PC-9 (cell line): ENCODE measurements at regions not wholly inside any gene's neighbourhood (a gene's known extent, or its start where the extent isn't known, plus 50 kb on each side); places are given as distances from the start of the nearest gene placed in this dataset.

Experiments
- BruUV-seq: library from RNA; stranded (reverse); fragments of 400-500 nt; replicated peaks from 2 replicates; lab custom pipeline; 2021; lab: Mats Ljungman, UMichigan
- CTCF ChIA-PET: fragments of 300-600 bp; sonication (Branson Sonifier 250); formaldehyde crosslinking; loops from one replicate; lab custom pipeline; 2022; ENCODE audit warnings: antibody characterized with exemption; lab: Charles Lee
- POLR2A ChIA-PET: fragments of 300-600 bp; sonication (Branson Sonifier 250); formaldehyde crosslinking; loops from one replicate; lab custom pipeline; 2022; ENCODE audit warnings: antibody characterized with exemption; ENCODE audit not compliant: unreplicated experiment; lab: Charles Lee
- DNase-seq, 2 experiments: peaks; one replicate each; pipeline versions ENCODE4 v3.0.0 to v3.0.0-alpha.2; 2015 to 2022; ENCODE audit warnings: mixed read lengths in 1 of 2
- H2AFZ ChIP-seq: fragments of 200-600 bp; sonication (generic); 2 replicates; pipeline ENCODE4 v1.8.1; 2017; ENCODE audit warnings: antibody characterized with exemption
- H3F3A ChIP-seq: fragments of 200-600 bp; sonication (generic); 2 replicates; pipeline ENCODE4 v1.8.1; 2017; ENCODE audit warnings: antibody characterized with exemption, mild to moderate bottlenecking, low read depth; ENCODE audit not compliant: insufficient read depth
- H3K27ac ChIP-seq: fragments of 200-600 bp; sonication (generic); 2 replicates; pipeline ENCODE4 v1.6.1; 2016; ENCODE audit warnings: mixed run types
- H3K27me3 ChIP-seq: fragments of 200-600 bp; sonication (generic); 2 replicates; pipeline ENCODE4 v1.6.1; 2016; ENCODE audit warnings: low read depth, mixed run types; ENCODE audit not compliant: insufficient read depth
- H3K36me3 ChIP-seq: fragments of 200-600 bp; sonication (generic); 2 replicates; pipeline ENCODE4 v1.6.1; 2016; ENCODE audit warnings: low read depth, mixed run types
- H3K4me1 ChIP-seq: fragments of 200-600 bp; sonication (generic); replicated peaks from 2 replicates; pipeline ENCODE4 v1.6.1; 2016; ENCODE audit warnings: mixed run types; ENCODE audit not compliant: insufficient read depth
- H3K4me2 ChIP-seq: fragments of 200-600 bp; sonication (generic); 2 replicates; pipeline ENCODE4 v1.6.1; 2017; ENCODE audit warnings: mixed run types
- H3K4me3 ChIP-seq: fragments of 200-600 bp; sonication (generic); 2 replicates; pipeline ENCODE4 v1.6.1; 2016; ENCODE audit warnings: mixed run types
- H3K79me2 ChIP-seq: fragments of 200-600 bp; sonication (generic); 2 replicates; pipeline ENCODE4 v1.6.1; 2017; ENCODE audit warnings: low read depth, mixed run types
- H3K9me2 ChIP-seq: fragments of 200-600 bp; sonication (generic); 2 replicates; pipeline ENCODE4 v1.8.1; 2017; ENCODE audit warnings: mild to moderate bottlenecking; ENCODE audit not compliant: insufficient read depth
- H3K9me3 ChIP-seq: fragments of 200-600 bp; sonication (generic); 2 replicates; pipeline ENCODE4 v1.8.1; 2016; ENCODE audit warnings: low read depth; ENCODE audit not compliant: insufficient read depth
- H4K20me1 ChIP-seq: fragments of 200-600 bp; sonication (generic); 2 replicates; pipeline ENCODE4 v1.8.1; 2017; ENCODE audit not compliant: insufficient read depth
- CTCF ChIP-seq: fragments of 200-600 bp; sonication (generic); conservative IDR thresholded peaks from 2 replicates; pipeline ENCODE4 v1.6.1; 2017; ENCODE audit warnings: mixed run types, antibody characterized with exemption, mild to moderate bottlenecking, moderate library complexity
- EZH2 ChIP-seq: fragments of 200-600 bp; sonication (generic); IDR thresholded peaks from 2 replicates; pipeline ENCODE4 v1.8.0; 2017; ENCODE audit warnings: antibody characterized with exemption, low read depth
- intact Hi-C: fragments of 100-400 bp; cut with micrococcal nuclease; formaldehyde crosslinking; loops from one replicate; pipeline ENCODE4 v1.10.0; 2022; ENCODE audit not compliant: unreplicated experiment

GRCh38 chr22:22979121-22979724 lies 91.1 kb upstream of the GNAZ start:
- BruUV-seq: no TSS peak
- POLR2A ChIA-PET: no interaction called here
- Histone ChIP-seq H2AFZ (no peak overlapping the region), H3F3A (no peaks in the 10 kb centered on the region), H3K4me1 (no peaks in the 10 kb centered on the region), H3K79me2 (no peaks in the 10 kb centered on the region), H3K9me2 (no peaks in the 10 kb centered on the region), H3K4me2 (no peak overlapping the region), H3K9me3 (peaks cover 5% of the 10 kb centered on the region), H3K27ac (no peak overlapping the region), H4K20me1 (no peaks in the 10 kb centered on the region), H3K36me3 (no peaks in the 10 kb centered on the region), H3K4me3 (no peak overlapping the region), H3K27me3 (peaks cover 19% of the 10 kb centered on the region; the same call in 1 of the 2 replicates)
- TF ChIP-seq CTCF (no peak), EZH2 (no peak)
- CTCF ChIA-PET: no interaction called here
- intact Hi-C loops: no loop called here
- DNase-seq: no peak

GRCh38 chr22:22979954-22980353 lies 90.4 kb upstream of the GNAZ start:
- no TSS peak for BruUV-seq
- intact Hi-C loops: no loop called here
- Histone ChIP-seq H3K79me2 (no peaks in the 10 kb centered on the region), H3K9me3 (peaks cover 5% of the 10 kb centered on the region), H3K4me3 (no peak overlapping the region), H3F3A (no peaks in the 10 kb centered on the region), H3K36me3 (no peaks in the 10 kb centered on the region), H3K27me3 (peaks cover 21% of the 10 kb centered on the region; the same call in 1 of the 2 replicates), H3K4me2 (no peak overlapping the region), H4K20me1 (no peaks in the 10 kb centered on the region), H2AFZ (no peak overlapping the region), H3K27ac (no peak overlapping the region), H3K4me1 (no peaks in the 10 kb centered on the region), H3K9me2 (no peaks in the 10 kb centered on the region)
- ChIA-PET CTCF (no interaction called here), POLR2A (no interaction called here)
- no peak for TF ChIP-seq EZH2
- TF ChIP-seq CTCF: no peak
- no peak for DNase-seq

- no TSS peak for BruUV-seq
- H3K27ac ChIP-seq: no peak overlapping the region
- no peaks in the 10 kb centered on the region for H4K20me1 ChIP-seq
- no peaks in the 10 kb centered on the region for H3K9me2 ChIP-seq
- no peak for DNase-seq
- H3K9me3 ChIP-seq: peaks cover 5% of the 10 kb centered on the region; the same call in 1 of the 2 replicates
- no peak overlapping the region for H3K4me2 ChIP-seq
- no peaks in the 10 kb centered on the region for H3K36me3 ChIP-seq
- peaks cover 27% of the 10 kb centered on the region; the same call in 1 of the 2 replicates for H3K27me3 ChIP-seq
- H3K79me2 ChIP-seq: no peaks in the 10 kb centered on the region
- H2AFZ ChIP-seq: no peak overlapping the region
- intact Hi-C loops: no loop called here
- POLR2A ChIA-PET: no interaction called here
- TF ChIP-seq CTCF (no peak), EZH2 (no peak)
- H3K4me3 ChIP-seq: no peak overlapping the region
- H3K4me1 ChIP-seq: no peaks in the 10 kb centered on the region
- H3F3A ChIP-seq: no peaks in the 10 kb centered on the region
- CTCF ChIA-PET: no interaction called here
Measured at GRCh38 chr22:22981670-22982571, 88.4 kb upstream of the GNAZ start.
